ENCODE measurements at regions not wholly inside any gene's neighbourhood (a gene's known extent, or its start where the extent isn't known, plus 50 kb on each side); places are given as distances from the start of the nearest gene placed in this dataset.

- TF ChIP-seq EP300 (IDR thresholded peaks at IDR 0.05; ENCODE audit: borderline replicate concordance in 1 of 2, low read depth in 1 of 2, low read length in 1 of 2) (no peak), EZH2phosphoT487 (IDR thresholded peaks at IDR 0.05; ENCODE audit: borderline replicate concordance, low read depth) (no peak), USF2 (IDR thresholded peaks at IDR 0.05; ENCODE audit: borderline replicate concordance, low read depth, low read length) (no peak), FOXM1 (IDR thresholded peaks at IDR 0.05; ENCODE audit: low read depth) (no peak), JUND (IDR thresholded peaks at IDR 0.05) (no peak), NFIC (IDR thresholded peaks at IDR 0.05; ENCODE audit: borderline replicate concordance) (no peak), REST (IDR thresholded peaks at IDR 0.05; ENCODE audit: low read depth, low read length) (no peak), POLR2AphosphoS5 (IDR thresholded peaks at IDR 0.05; ENCODE audit: low read depth, low read length) (no peak), GABPA (IDR thresholded peaks at IDR 0.05; ENCODE audit: low read depth) (no peak)
- TF ChIP-seq, protein P1, sequence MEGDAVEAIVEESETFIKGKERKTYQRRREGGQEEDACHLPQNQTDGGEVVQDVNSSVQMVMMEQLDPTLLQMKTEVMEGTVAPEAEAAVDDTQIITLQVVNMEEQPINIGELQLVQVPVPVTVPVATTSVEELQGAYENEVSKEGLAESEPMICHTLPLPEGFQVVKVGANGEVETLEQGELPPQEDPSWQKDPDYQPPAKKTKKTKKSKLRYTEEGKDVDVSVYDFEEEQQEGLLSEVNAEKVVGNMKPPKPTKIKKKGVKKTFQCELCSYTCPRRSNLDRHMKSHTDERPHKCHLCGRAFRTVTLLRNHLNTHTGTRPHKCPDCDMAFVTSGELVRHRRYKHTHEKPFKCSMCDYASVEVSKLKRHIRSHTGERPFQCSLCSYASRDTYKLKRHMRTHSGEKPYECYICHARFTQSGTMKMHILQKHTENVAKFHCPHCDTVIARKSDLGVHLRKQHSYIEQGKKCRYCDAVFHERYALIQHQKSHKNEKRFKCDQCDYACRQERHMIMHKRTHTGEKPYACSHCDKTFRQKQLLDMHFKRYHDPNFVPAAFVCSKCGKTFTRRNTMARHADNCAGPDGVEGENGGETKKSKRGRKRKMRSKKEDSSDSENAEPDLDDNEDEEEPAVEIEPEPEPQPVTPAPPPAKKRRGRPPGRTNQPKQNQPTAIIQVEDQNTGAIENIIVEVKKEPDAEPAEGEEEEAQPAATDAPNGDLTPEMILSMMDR (IDR thresholded peaks at IDR 0.05) = no peak
These were observed 380.5 kb upstream of the IGFBP7 start for GRCh38 chr4:57490520-57491255.

All from SK-N-SH (cell line).